ACC112 (cell line): ENCODE measurements at regions not wholly inside any gene's neighbourhood (a gene's known extent, or its start where the extent isn't known, plus 50 kb on each side); places are given as distances from the start of the nearest gene placed in this dataset.

Source experiments
- H2AFZ ChIP-seq: fragments of 200-600 bp; sonication (generic); one replicate; pipeline ENCODE4 v1.6.0; 2017; ENCODE audit warnings: antibody characterized with exemption, low read length; ENCODE audit not compliant: unreplicated experiment
- H3K27ac ChIP-seq: fragments of 200-600 bp; sonication (generic); 2 replicates; pipeline ENCODE4 v1.5.1; 2014; ENCODE audit warnings: low read depth, mild to moderate bottlenecking, antibody characterized with exemption, low read length, moderate library complexity
- H3K27me3 ChIP-seq: fragments of 200-600 bp; sonication (generic); 2 replicates; pipeline ENCODE4 v1.6.1; 2014; ENCODE audit warnings: mild to moderate bottlenecking, antibody characterized with exemption, low read length, moderate library complexity, mixed read lengths; ENCODE audit not compliant: insufficient read depth
- H3K36me3 ChIP-seq: fragments of 200-600 bp; sonication (generic); 2 replicates; pipeline ENCODE4 v1.6.1; 2016; ENCODE audit warnings: mild to moderate bottlenecking, antibody characterized with exemption, low read length, moderate library complexity, mixed read lengths; ENCODE audit not compliant: insufficient read depth
- H3K4me1 ChIP-seq: fragments of 200-600 bp; sonication (generic); one replicate; pipeline ENCODE4 v1.6.1; 2016; ENCODE audit warnings: low read length, mixed read lengths; ENCODE audit not compliant: insufficient read depth, unreplicated experiment, control insufficient read depth
- H3K4me3 ChIP-seq: fragments of 200-600 bp; sonication (generic); 2 replicates; pipeline ENCODE4 v1.5.1; 2014; ENCODE audit warnings: mild to moderate bottlenecking, low read depth, low read length
- H3K79me2 ChIP-seq: fragments of 200-600 bp; sonication (generic); one replicate; pipeline ENCODE4 v1.6.0; 2016; ENCODE audit warnings: low read length; ENCODE audit not compliant: control insufficient read depth, unreplicated experiment, insufficient read depth

DNA sequence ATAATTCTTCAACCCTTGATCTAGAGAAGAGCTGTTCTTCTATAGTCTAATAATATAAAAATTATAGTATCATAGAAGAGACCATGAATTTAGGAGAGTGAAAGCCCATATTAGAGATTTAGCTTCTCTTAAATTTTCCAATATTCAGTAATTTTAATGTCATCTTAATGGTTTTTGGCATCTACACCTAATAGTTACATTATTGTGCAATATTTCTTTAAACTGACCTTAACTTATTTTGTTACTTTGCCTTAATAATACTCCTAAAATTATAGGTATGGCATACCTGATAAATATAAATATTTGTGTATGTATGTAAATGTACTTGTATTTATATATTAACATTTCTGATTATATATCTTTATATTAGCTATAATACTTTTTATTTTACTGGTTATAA, 78.0 kb upstream of the CWC22 start:
- no peaks in the 10 kb centered on the region for H3K4me1 ChIP-seq
- no peak overlapping the region for H3K27ac ChIP-seq
- no peaks in the 10 kb centered on the region for H3K27me3 ChIP-seq
- no peaks in the 10 kb centered on the region for H3K79me2 ChIP-seq
- no peak overlapping the region for H2AFZ ChIP-seq
- H3K36me3 ChIP-seq, result no peaks in the 10 kb centered on the region; the same call in 1 of the 2 replicates
- no peak overlapping the region for H3K4me3 ChIP-seq

DNA sequence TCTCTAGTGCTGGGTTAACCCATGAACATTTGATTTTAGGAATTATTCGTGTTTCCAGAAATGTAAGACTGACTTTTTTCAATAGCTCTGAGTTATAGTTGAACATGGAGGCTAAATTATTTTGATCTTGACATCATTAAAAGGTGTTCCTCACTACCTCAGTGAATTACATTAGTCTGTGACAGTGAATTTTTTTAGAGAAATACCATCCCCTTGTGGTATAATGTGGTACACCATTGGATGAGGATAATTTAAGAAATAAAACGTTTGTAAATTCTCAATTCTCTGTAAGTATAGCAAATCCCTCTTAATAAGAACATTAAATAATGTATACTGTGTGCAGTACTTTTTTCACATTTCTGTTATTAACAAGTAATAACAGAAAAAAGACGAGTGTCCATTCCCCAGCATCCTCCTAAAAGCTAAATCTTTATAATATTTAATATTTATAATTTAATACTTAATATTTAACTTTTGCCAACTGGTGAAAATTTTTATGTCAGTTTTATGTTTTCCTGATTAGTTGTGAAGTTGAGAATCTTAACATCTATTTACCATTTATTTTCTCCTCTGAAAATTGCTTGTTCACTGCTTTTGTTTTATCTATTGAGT, 70.3 kb upstream of the CWC22 start:
- Histone ChIP-seq H3K79me2 (no peaks in the 10 kb centered on the region), H3K27me3 (no peaks in the 10 kb centered on the region), H3K4me3 (no peak overlapping the region), H3K4me1 (no peaks in the 10 kb centered on the region), H3K27ac (no peak overlapping the region), H2AFZ (no peak overlapping the region), H3K36me3 (no peaks in the 10 kb centered on the region; the same call in 1 of the 2 replicates)

DNA sequence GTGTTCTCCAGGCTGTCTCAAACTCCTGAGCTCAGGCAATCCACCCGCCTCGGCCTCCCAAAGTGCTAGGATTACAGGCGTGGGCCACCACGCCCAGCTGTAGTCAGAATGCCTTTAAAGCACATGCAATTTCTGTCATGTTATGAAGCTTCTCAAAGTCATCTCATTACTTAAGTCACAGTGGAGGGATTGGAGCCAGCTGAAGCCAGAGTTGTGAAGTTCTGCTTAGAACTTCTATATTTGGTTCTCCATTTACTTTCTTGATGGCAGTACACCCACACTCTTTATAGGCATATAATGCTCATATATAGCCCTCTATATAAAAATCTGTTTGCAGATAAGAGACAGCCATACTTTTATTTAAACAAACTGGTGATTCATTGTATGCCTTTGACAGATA, 68.8 kb upstream of the CWC22 start:
- Histone ChIP-seq H3K4me1 (no peaks in the 10 kb centered on the region), H3K4me3 (no peak overlapping the region), H2AFZ (no peak overlapping the region), H3K27me3 (no peaks in the 10 kb centered on the region), H3K36me3 (no peaks in the 10 kb centered on the region), H3K79me2 (no peaks in the 10 kb centered on the region), H3K27ac (no peak overlapping the region)

DNA sequence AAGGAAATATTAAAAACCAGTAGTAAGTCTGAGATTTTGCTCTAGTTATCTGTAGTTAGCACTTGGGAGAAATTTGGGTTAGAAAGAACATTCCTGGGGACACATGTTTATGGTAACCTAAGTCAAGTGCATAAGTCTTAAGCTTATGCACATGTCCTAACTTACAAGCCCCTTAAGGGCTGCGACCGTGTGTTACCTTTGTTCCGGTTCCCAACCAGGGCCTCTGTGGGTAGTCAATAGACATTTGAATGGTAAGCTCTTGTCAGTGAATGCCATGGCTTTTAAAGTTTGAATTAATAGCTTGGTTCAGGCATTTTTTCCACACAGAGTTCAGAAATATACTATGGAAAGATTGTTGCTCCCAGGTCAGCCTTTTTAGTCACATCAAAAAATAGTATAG, 64.7 kb upstream of the CWC22 start:
- Histone ChIP-seq H3K79me2 (no peaks in the 10 kb centered on the region), H3K4me1 (no peaks in the 10 kb centered on the region), H3K27ac (no peak overlapping the region), H2AFZ (no peak overlapping the region), H3K4me3 (no peak overlapping the region), H3K36me3 (0 out of 2 replicates have a peak, but pooled peaks cover 7% of the 10 kb centered on the region), H3K27me3 (no peaks in the 10 kb centered on the region)

DNA sequence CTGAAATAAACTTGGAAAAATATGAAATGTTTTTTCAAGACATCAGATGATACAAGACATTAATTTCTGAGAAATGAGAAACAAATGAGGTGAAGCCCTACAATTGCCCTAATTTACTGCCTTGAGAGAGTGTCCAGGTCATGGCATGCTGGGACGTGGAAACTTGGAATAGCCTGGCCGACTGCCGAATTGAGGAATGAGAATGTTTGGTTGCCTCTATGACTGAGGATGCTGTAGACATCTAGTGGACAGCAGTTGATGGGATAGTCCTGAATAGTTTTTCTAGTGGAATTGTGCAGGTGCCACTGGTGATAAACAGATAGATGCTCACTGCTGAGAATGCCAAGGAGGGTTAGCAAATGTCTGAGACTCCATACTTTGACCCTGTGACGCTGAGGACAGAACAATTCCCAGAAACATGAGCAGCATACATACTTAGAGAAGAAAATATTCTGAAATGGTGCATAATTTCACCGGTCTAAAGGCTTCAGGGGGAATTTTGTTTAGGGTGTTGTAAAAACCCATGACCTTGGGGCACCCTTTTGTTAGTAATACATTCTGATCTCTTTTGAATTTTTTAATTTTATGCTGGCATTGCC, 56.5 kb upstream of the CWC22 start:
- H3K36me3 ChIP-seq, result no peaks in the 10 kb centered on the region

DNA sequence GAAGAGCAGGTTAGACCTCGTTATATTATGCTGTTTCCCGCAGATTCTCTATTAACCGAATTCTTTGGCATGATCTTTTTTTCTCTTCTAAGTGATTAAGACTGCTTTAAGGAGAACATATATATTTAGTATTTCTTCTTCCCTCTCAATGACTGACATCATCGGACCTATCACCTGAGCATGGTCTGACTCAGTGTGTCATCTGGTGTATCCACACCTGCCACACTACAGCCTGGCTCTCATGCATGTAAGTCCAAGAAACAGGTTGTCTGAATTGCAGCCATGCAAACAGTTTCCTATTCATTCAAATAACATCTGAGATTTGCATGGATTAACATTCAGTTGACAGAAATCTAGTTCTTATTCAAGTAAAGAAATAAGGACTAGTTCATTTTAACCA, 55.1 kb upstream of the CWC22 start:
- no peaks in the 10 kb centered on the region for H3K27me3 ChIP-seq
- H3K4me1 ChIP-seq, result no peaks in the 10 kb centered on the region
- H2AFZ ChIP-seq, result no peak overlapping the region
- no peak overlapping the region for H3K27ac ChIP-seq
- no peaks in the 10 kb centered on the region for H3K36me3 ChIP-seq
- no peak overlapping the region for H3K4me3 ChIP-seq
- no peaks in the 10 kb centered on the region for H3K79me2 ChIP-seq

More for the DNA sequence above, 56.5 kb upstream of the CWC22 start:
- H3K27me3 ChIP-seq, result no peaks in the 10 kb centered on the region
- H2AFZ ChIP-seq, result no peak overlapping the region
- H3K4me1 ChIP-seq, result no peaks in the 10 kb centered on the region
- H3K27ac ChIP-seq, result no peak overlapping the region
- no peak overlapping the region for H3K4me3 ChIP-seq
- H3K79me2 ChIP-seq, result no peaks in the 10 kb centered on the region

DNA sequence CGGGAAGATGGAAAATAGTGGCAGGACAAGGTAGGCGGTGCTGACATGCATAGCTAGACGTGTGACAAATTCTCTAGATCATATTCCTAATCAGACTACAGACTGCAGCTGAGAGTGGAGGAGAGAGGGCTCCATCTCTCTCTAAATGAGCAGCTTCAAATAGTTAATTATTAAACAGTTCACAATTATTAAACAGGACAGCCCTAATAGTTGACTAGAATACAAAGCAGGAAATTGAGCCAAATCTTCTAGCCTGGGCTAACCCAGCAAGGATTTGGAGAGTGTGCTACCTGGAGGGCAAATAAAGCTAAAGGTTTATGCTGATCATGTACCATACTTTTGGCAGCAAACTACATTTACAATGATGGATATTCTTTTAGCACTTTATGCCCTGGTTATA, 54.4 kb upstream of the CWC22 start:
- Histone ChIP-seq H2AFZ (no peak overlapping the region), H3K27ac (no peak overlapping the region), H3K27me3 (no peaks in the 10 kb centered on the region), H3K4me3 (no peak overlapping the region), H3K4me1 (no peaks in the 10 kb centered on the region), H3K36me3 (no peaks in the 10 kb centered on the region), H3K79me2 (no peaks in the 10 kb centered on the region)

DNA sequence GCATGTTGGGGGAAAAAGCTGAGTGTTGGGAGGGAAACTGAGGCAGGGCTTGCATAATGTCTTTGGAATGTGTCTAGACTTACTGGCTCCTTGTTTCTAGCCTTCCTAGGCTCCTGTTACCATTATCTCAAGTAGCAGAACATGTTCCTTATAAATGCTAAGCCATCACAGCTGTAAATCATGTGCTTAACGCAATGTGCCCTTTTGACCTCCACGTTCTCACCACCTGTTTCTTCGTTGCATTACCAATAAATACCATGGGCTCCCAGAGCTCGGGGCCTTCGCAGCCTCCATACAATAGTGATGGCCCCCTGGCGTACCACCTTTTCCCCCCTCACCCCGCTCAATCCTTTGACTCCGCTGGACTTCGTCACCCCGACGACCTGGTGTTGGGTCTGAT, 54.0 kb upstream of the CWC22 start:
- Histone ChIP-seq H3K36me3 (no peaks in the 10 kb centered on the region), H3K4me1 (no peaks in the 10 kb centered on the region), H3K27ac (no peak overlapping the region), H3K79me2 (no peaks in the 10 kb centered on the region), H3K27me3 (no peaks in the 10 kb centered on the region), H3K4me3 (no peak overlapping the region), H2AFZ (no peak overlapping the region)

DNA sequence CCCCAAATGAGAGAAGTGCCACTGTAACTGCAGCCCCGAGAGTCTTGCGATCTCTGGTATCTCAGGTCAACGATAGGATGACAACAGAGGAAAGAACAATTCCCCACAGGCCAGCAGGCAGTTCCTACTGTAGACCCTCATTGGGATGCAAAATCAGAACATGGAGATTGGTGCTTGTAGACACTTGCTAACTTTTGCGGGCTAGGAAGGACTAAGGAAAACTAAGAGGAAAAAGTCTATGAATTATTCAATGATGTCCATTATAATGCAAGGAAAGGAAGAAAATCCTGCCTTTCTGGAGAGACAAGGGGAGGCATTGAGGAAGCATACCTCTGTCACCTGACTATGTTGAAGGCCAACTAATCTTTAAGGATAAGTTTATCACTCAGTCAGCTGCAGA, 51.9 kb upstream of the CWC22 start:
- H3K4me1 ChIP-seq, result no peaks in the 10 kb centered on the region
- H3K36me3 ChIP-seq, result no peaks in the 10 kb centered on the region
- H3K79me2 ChIP-seq, result no peaks in the 10 kb centered on the region
- H3K27me3 ChIP-seq, result no peaks in the 10 kb centered on the region
- H3K4me3 ChIP-seq, result no peak overlapping the region
- no peak overlapping the region for H3K27ac ChIP-seq
- no peak overlapping the region for H2AFZ ChIP-seq

DNA sequence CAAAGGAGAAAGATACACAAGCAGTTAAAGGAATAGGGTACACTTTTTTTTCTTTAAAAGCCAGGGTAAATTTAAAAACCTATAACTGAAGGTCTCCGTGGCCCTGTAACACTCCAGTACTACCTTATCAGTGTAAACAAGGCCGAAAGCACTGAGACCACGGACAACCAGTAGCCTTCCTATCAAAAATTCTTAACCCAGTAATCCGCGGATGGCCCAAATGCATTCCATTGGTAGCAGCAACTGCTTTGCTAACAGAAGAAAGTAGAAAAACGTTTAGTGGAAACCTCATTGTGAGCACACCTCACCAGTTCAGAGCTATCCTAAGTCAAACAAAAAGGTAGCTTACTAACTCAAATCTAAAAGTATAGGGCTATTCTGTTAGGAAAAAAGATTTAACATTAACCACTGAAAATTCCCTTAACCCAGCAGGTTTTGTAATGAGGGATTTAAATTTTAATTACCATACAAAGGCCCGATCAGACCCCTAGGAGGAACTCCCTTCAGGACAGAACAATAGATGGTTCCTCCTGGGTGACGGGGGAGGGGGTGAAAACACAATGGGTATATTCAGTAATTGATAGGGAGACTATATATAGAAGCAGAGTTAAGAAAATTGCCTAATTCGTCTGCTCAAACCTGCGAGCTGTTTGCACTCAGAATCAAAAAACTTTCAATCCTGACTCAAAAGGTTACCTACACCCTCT, 50.8 kb upstream of the CWC22 start:
- Histone ChIP-seq H3K36me3 (no peaks in the 10 kb centered on the region), H3K27ac (no peak overlapping the region), H3K27me3 (no peaks in the 10 kb centered on the region), H3K79me2 (no peaks in the 10 kb centered on the region), H3K4me1 (no peaks in the 10 kb centered on the region), H2AFZ (no peak overlapping the region), H3K4me3 (no peak overlapping the region)
